WTC11 (cell line): ENCODE measurements at regions not wholly inside any gene's neighbourhood (a gene's known extent, or its start where the extent isn't known, plus 50 kb on each side); places are given as distances from the start of the nearest gene placed in this dataset.

Experiments used
- ATAC-seq: fragments of 200-7000 bp; cut with Tn5 transposase; 2 replicates; pipeline ENCODE4 v1.10.0; 2021; ENCODE audit warnings: mild to moderate bottlenecking, moderate library complexity
- CTCF ChIA-PET: fragments of 300-600 bp; sonication (Branson Sonifier 250); formaldehyde crosslinking; loops from one replicate; lab custom pipeline; 2021; ENCODE audit warnings: antibody characterized with exemption; lab: Charles Lee
- POLR2A ChIA-PET: fragments of 350-600 bp; sonication (Branson Sonifier 250); formaldehyde crosslinking; loops from one replicate; lab custom pipeline; 2021; ENCODE audit warnings: antibody characterized with exemption; lab: Charles Lee
- DNase-seq: peaks from one replicate; pipeline ENCODE4 v3.0.0; 2021; ENCODE audit warnings: low spot score
- H3K27ac Mint-ChIP-seq: 2 replicates; pipeline ENCODE4 v1.8.0; 2021; ENCODE audit warnings: mixed read lengths
- H3K27me3 Mint-ChIP-seq: 2 replicates; pipeline ENCODE4 v1.8.0; 2021; ENCODE audit warnings: low read depth, mild to moderate bottlenecking, moderate library complexity, mixed read lengths
- H3K36me3 Mint-ChIP-seq: 2 replicates; pipeline ENCODE4 v1.8.0; 2021; ENCODE audit warnings: mixed read lengths
- H3K4me1 Mint-ChIP-seq: 2 replicates; pipeline ENCODE4 v1.8.0; 2022; ENCODE audit warnings: mixed read lengths
- H3K4me3 Mint-ChIP-seq: 2 replicates; pipeline ENCODE4 v1.8.0; 2021; ENCODE audit warnings: mild to moderate bottlenecking, moderate library complexity, mixed read lengths
- H3K9me3 Mint-ChIP-seq: 2 replicates; pipeline ENCODE4 v1.8.0; 2021; ENCODE audit warnings: mixed read lengths
- ATF1 ChIP-seq: sonication (generic); formaldehyde crosslinking; IDR thresholded peaks from 2 replicates; pipeline ENCODE4 v1.8.1; 2023; ENCODE audit warnings: mild to moderate bottlenecking, moderate library complexity, missing genetic modification reagents
- CREB1 ChIP-seq: sonication (generic); formaldehyde crosslinking; IDR thresholded peaks from 2 replicates; pipeline ENCODE4 v1.8.0; 2023; ENCODE audit warnings: mild to moderate bottlenecking, missing genetic modification reagents
- CTCF ChIP-seq: fragments of 200-600 bp; IDR thresholded peaks from 2 replicates; pipeline ENCODE4 v1.8.0; 2022; ENCODE audit warnings: antibody characterized with exemption
- ELF4 ChIP-seq: sonication (generic); formaldehyde crosslinking; IDR thresholded peaks from 2 replicates; pipeline ENCODE4 v1.8.1; 2022; ENCODE audit warnings: low read depth, mild to moderate bottlenecking, moderate library complexity, missing genetic modification reagents
- GTF2I ChIP-seq: fragments of 250-450 bp; sonication (Bioruptor Pico); conservative IDR thresholded peaks from 2 replicates; pipeline ENCODE4 v1.4.0; 2021; ENCODE audit warnings: mild to moderate bottlenecking
- HMGXB4 ChIP-seq: sonication (generic); formaldehyde crosslinking; IDR thresholded peaks from 2 replicates; pipeline ENCODE4 v1.8.1; 2023; ENCODE audit warnings: mild to moderate bottlenecking, moderate library complexity, missing genetic modification reagents
- IRF2 ChIP-seq: sonication (generic); formaldehyde crosslinking; IDR thresholded peaks from 2 replicates; pipeline ENCODE4 v1.8.0; 2022; ENCODE audit warnings: low read depth, missing genetic modification reagents, borderline replicate concordance
- JUN ChIP-seq: sonication (generic); formaldehyde crosslinking; IDR thresholded peaks from 2 replicates; pipeline ENCODE4 v1.8.0; 2023; ENCODE audit warnings: mild to moderate bottlenecking, missing genetic modification reagents
- OVOL2 ChIP-seq: fragments of 250-450 bp; sonication (Bioruptor Pico); IDR thresholded peaks from 2 replicates; pipeline ENCODE4 v1.9.0; 2021; ENCODE audit warnings: mild to moderate bottlenecking, borderline replicate concordance
- RELA ChIP-seq: sonication (generic); formaldehyde crosslinking; IDR thresholded peaks from 2 replicates; pipeline ENCODE4 v1.8.1; 2022; ENCODE audit warnings: missing genetic modification reagents, mild to moderate bottlenecking, borderline replicate concordance
- SOX15 ChIP-seq: fragments of 250-450 bp; sonication (Bioruptor Pico); IDR thresholded peaks from 2 replicates; pipeline ENCODE4 v1.9.0; 2021; ENCODE audit warnings: mild to moderate bottlenecking
- STAT6 ChIP-seq: sonication (generic); formaldehyde crosslinking; conservative IDR thresholded peaks from 2 replicates; pipeline ENCODE4 v1.8.1; 2023; ENCODE audit warnings: mild to moderate bottlenecking, low read depth, missing genetic modification reagents, moderate library complexity
- TEAD1 ChIP-seq: sonication (generic); formaldehyde crosslinking; IDR thresholded peaks from 2 replicates; pipeline ENCODE4 v1.8.0; 2022; ENCODE audit warnings: mild to moderate bottlenecking, missing genetic modification reagents
- TEAD4 ChIP-seq: sonication (generic); formaldehyde crosslinking; IDR thresholded peaks from 2 replicates; pipeline ENCODE4 v1.8.0; 2022; ENCODE audit warnings: mild to moderate bottlenecking, missing genetic modification reagents
- USF1 ChIP-seq: sonication (generic); formaldehyde crosslinking; IDR thresholded peaks from 2 replicates; pipeline ENCODE4 v1.8.0; 2022; ENCODE audit warnings: mild to moderate bottlenecking, missing genetic modification reagents
- ZNF121 ChIP-seq: sonication (generic); formaldehyde crosslinking; IDR thresholded peaks from 2 replicates; pipeline ENCODE4 v1.8.0; 2023; ENCODE audit warnings: missing genetic modification reagents
- ZNF263 ChIP-seq: sonication (generic); formaldehyde crosslinking; IDR thresholded peaks from 2 replicates; pipeline ENCODE4 v1.8.1; 2022; ENCODE audit warnings: low read depth, mild to moderate bottlenecking, moderate library complexity, missing genetic modification reagents
- ZNF532 ChIP-seq: fragments of 250-450 bp; sonication (Bioruptor Pico); IDR thresholded peaks from 2 replicates; pipeline ENCODE4 v1.9.0; 2021; ENCODE audit warnings: mild to moderate bottlenecking, borderline replicate concordance
- TF ChIP-seq, protein P1 (sequence below): fragments of 250-450 bp; sonication (Bioruptor Pico); IDR thresholded peaks from 2 replicates; pipeline ENCODE4 v1.9.0; 2021; ENCODE audit warnings: mild to moderate bottlenecking
- TF ChIP-seq, protein P2 (sequence below): sonication (generic); formaldehyde crosslinking; conservative IDR thresholded peaks from 2 replicates; pipeline ENCODE4 v1.8.1; 2022; ENCODE audit warnings: mild to moderate bottlenecking, missing genetic modification reagents

DNA sequence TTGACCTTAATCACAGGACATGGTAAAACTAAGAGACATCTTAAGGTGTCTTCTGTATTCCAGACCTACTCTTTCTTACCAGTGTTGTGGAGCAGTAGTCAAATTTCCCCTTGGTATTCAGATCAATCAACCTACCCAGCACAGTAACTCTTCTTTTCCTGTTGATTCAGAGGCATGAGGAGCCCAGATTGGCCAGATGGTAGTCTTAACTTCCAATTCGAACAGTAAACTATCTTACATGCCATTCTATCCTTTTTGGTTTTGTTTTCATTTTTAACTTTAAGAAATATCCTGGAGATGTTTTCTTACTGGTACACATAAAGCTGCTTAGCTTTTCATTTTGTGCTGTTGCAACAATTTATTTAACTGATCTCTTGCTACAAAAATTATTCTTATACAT is 630.3 kb upstream of the PKDCC start:
- ATAC-seq (no peak), DNase-seq (no peak)
- Mint-ChIP-seq H3K27ac (no peak overlapping the region), H3K27me3 (no peaks in the 10 kb centered on the region), H3K4me1 (no peaks in the 10 kb centered on the region), H3K4me3 (no peak overlapping the region), H3K36me3 (no peaks in the 10 kb centered on the region), H3K9me3 (no peaks in the 10 kb centered on the region)
- ChIA-PET CTCF (no interaction called here), POLR2A (no interaction called here)
- TF ChIP-seq TEAD1 (CRISPR knock-in tag) (no peak), STAT6 (CRISPR knock-in tag) (no peak), USF1 (CRISPR knock-in tag) (no peak), JUN (CRISPR knock-in tag) (no peak), OVOL2 (no peak), SOX15 (CRISPR knock-in tag) (no peak), ZNF263 (no peak), CTCF (no peak), ELF4 (CRISPR knock-in tag) (no peak), GTF2I (CRISPR knock-in tag) (no peak), ZNF121 (CRISPR knock-in tag) (no peak), ZNF532 (no peak), CREB1 (CRISPR knock-in tag) (no peak), ATF1 (CRISPR knock-in tag) (no peak), RELA (CRISPR knock-in tag) (no peak), IRF2 (CRISPR knock-in tag) (no peak), TEAD4 (CRISPR knock-in tag) (no peak), HMGXB4 (CRISPR knock-in tag) (no peak)
- TF ChIP-seq, protein P1, sequence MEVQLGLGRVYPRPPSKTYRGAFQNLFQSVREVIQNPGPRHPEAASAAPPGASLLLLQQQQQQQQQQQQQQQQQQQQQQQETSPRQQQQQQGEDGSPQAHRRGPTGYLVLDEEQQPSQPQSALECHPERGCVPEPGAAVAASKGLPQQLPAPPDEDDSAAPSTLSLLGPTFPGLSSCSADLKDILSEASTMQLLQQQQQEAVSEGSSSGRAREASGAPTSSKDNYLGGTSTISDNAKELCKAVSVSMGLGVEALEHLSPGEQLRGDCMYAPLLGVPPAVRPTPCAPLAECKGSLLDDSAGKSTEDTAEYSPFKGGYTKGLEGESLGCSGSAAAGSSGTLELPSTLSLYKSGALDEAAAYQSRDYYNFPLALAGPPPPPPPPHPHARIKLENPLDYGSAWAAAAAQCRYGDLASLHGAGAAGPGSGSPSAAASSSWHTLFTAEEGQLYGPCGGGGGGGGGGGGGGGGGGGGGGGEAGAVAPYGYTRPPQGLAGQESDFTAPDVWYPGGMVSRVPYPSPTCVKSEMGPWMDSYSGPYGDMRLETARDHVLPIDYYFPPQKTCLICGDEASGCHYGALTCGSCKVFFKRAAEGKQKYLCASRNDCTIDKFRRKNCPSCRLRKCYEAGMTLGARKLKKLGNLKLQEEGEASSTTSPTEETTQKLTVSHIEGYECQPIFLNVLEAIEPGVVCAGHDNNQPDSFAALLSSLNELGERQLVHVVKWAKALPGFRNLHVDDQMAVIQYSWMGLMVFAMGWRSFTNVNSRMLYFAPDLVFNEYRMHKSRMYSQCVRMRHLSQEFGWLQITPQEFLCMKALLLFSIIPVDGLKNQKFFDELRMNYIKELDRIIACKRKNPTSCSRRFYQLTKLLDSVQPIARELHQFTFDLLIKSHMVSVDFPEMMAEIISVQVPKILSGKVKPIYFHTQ, result no peak
- TF ChIP-seq, protein P2, sequence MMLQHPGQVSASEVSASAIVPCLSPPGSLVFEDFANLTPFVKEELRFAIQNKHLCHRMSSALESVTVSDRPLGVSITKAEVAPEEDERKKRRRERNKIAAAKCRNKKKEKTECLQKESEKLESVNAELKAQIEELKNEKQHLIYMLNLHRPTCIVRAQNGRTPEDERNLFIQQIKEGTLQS (CRISPR knock-in tag), result no peak
